Neural cell (in vitro differentiated cells): ENCODE measurements at regions not wholly inside any gene's neighbourhood (a gene's known extent, or its start where the extent isn't known, plus 50 kb on each side); places are given as distances from the start of the nearest gene placed in this dataset.

ENCODE experiments used
- H2AFZ ChIP-seq: fragments of 200-600, 300-800 bp; sonication (generic), shearing (Covaris generic); 2 replicates; pipeline ENCODE4 v1.6.0; 2014; ENCODE audit warnings: low read depth, mild to moderate bottlenecking, antibody characterized with exemption, low read length, moderate library complexity
- H3F3A ChIP-seq: fragments of 200-600 bp; shearing (Covaris generic); 2 replicates; pipeline ENCODE4 v1.6.1; 2016; ENCODE audit warnings: mild to moderate bottlenecking, moderate library complexity, mixed read lengths, antibody characterized with exemption, low read length; ENCODE audit not compliant: insufficient read depth, poor library complexity, severe bottlenecking
- H3K27ac ChIP-seq: fragments of 200-600, 300-800 bp; sonication (generic), shearing (Covaris generic); 2 replicates; pipeline ENCODE4 v1.5.1; 2014; ENCODE audit warnings: mild to moderate bottlenecking, low read length, moderate library complexity
- H3K27me3 ChIP-seq: fragments of 300-800, 200-600 bp; sonication (generic), shearing (Covaris generic); 2 replicates; pipeline ENCODE4 v1.6.0; 2014; ENCODE audit warnings: mild to moderate bottlenecking, low read depth, low read length, moderate library complexity; ENCODE audit not compliant: insufficient read depth
- H3K36me3 ChIP-seq: fragments of 300-800, 200-600 bp; sonication (generic), shearing (Covaris generic); 2 replicates; pipeline ENCODE4 v1.5.1; 2014; ENCODE audit warnings: mild to moderate bottlenecking, antibody characterized with exemption, low read length, moderate library complexity; ENCODE audit not compliant: insufficient read depth
- H3K4me2 ChIP-seq: fragments of 300-800, 200-600 bp; sonication (generic), shearing (Covaris generic); 2 replicates; pipeline ENCODE4 v1.6.0; 2014; ENCODE audit warnings: mild to moderate bottlenecking, low read length
- H3K4me3 ChIP-seq: fragments of 300-800, 200-600 bp; sonication (generic), shearing (Covaris generic); 2 replicates; pipeline ENCODE4 v1.5.1; 2014; ENCODE audit warnings: mild to moderate bottlenecking, low read length, moderate library complexity
- H3K79me2 ChIP-seq: fragments of 200-600 bp; shearing (Covaris generic); replicated peaks from 2 replicates; pipeline ENCODE4 v1.6.0; 2014; ENCODE audit warnings: mild to moderate bottlenecking, low read length, moderate library complexity; ENCODE audit not compliant: insufficient read depth
- H3K9ac ChIP-seq: fragments of 300-800, 200-600 bp; sonication (generic), shearing (Covaris generic); 2 replicates; pipeline ENCODE4 v1.6.1; 2016; ENCODE audit warnings: mild to moderate bottlenecking, low read length, mixed read lengths
- H3K9me2 ChIP-seq: fragments of 200-600 bp; shearing (Covaris generic); 2 replicates; pipeline ENCODE4 v1.6.1; 2016; ENCODE audit warnings: mild to moderate bottlenecking, low read length, mixed read lengths; ENCODE audit not compliant: insufficient read depth
- H3K9me3 ChIP-seq: fragments of 200-600, 300-800 bp; sonication (generic), shearing (Covaris generic); 2 replicates; pipeline ENCODE4 v1.6.1; 2016; ENCODE audit warnings: mild to moderate bottlenecking, mixed run types, low read length, moderate library complexity, mixed read lengths
- H4K20me1 ChIP-seq: fragments of 200-600 bp; shearing (Covaris generic); 2 replicates; pipeline ENCODE4 v1.6.1; 2016; ENCODE audit warnings: mild to moderate bottlenecking, mixed run types; ENCODE audit not compliant: insufficient read depth
- CTCF ChIP-seq: fragments of 450-650 bp; IDR thresholded peaks from 2 replicates; pipeline ENCODE4 v1.5.1; 2014; ENCODE audit warnings: antibody characterized with exemption, mild to moderate bottlenecking, moderate library complexity; ENCODE audit not compliant: poor library complexity, severe bottlenecking
- EP300 ChIP-seq: fragments of 450-650 bp; conservative IDR thresholded peaks from 2 replicates; pipeline ENCODE4 v1.6.1; 2014; ENCODE audit warnings: antibody characterized with exemption, mild to moderate bottlenecking, moderate library complexity; ENCODE audit not compliant: poor library complexity, severe bottlenecking
- EZH2 ChIP-seq: fragments of 200-600, 300-800 bp; shearing (Covaris generic), sonication (generic); IDR thresholded peaks from 2 replicates; pipeline ENCODE4 v1.6.1; 2014; ENCODE audit warnings: antibody characterized with exemption, low read length, borderline replicate concordance, mild to moderate bottlenecking; ENCODE audit not compliant: insufficient read depth, poor library complexity, severe bottlenecking
- MXI1 ChIP-seq: fragments of 450-650 bp; conservative IDR thresholded peaks from 2 replicates; pipeline ENCODE4 v1.6.1; 2014; ENCODE audit warnings: antibody characterized with exemption, mild to moderate bottlenecking; ENCODE audit not compliant: poor library complexity, severe bottlenecking
- POLR2AphosphoS5 ChIP-seq: IDR thresholded peaks from 2 replicates; pipeline ENCODE4 v1.6.1; 2012
- RAD21 ChIP-seq: fragments of 450-650 bp; conservative IDR thresholded peaks from 2 replicates; pipeline ENCODE4 v1.6.1; 2014; ENCODE audit warnings: antibody characterized with exemption, mild to moderate bottlenecking, moderate library complexity
- REST ChIP-seq: IDR thresholded peaks from 2 replicates; pipeline ENCODE4 v1.6.1; 2012; ENCODE audit warnings: borderline replicate concordance
- SMC3 ChIP-seq: fragments of 450-650 bp; conservative IDR thresholded peaks from 2 replicates; pipeline ENCODE4 v1.6.1; 2014; ENCODE audit warnings: antibody characterized with exemption, mild to moderate bottlenecking, moderate library complexity; ENCODE audit not compliant: poor library complexity
- TAF1 ChIP-seq: IDR thresholded peaks from 2 replicates; pipeline ENCODE4 v1.6.1; 2012; ENCODE audit warnings: low read depth

- no peaks in the 10 kb centered on the region for H3K27me3 ChIP-seq
- no peaks in the 10 kb centered on the region for H4K20me1 ChIP-seq
- H3F3A ChIP-seq: no peaks in the 10 kb centered on the region
- H3K9ac ChIP-seq: no peak overlapping the region
- H3K36me3 ChIP-seq: no peaks in the 10 kb centered on the region
- no peaks in the 10 kb centered on the region for H3K9me2 ChIP-seq
- no peak overlapping the region for H3K4me3 ChIP-seq
- no peak for TF ChIP-seq REST
- TF ChIP-seq CTCF: no peak
- TF ChIP-seq EP300: no peak
- no peak for TF ChIP-seq POLR2AphosphoS5
- TF ChIP-seq MXI1: no peak
- no peak for TF ChIP-seq RAD21
- TF ChIP-seq SMC3: no peak
- no peak for TF ChIP-seq EZH2
- no peak for TF ChIP-seq TAF1
- no peak overlapping the region for H2AFZ ChIP-seq
- H3K4me2 ChIP-seq: no peak overlapping the region
- H3K9me3 ChIP-seq: no peaks in the 10 kb centered on the region
- no peaks in the 10 kb centered on the region for H3K79me2 ChIP-seq
- H3K27ac ChIP-seq: no peak overlapping the region
Observed at GRCh38 chr16:51752438-51752995, 601.4 kb upstream of the SALL1 start.

GRCh38 chr16:51747329-51747728, 596.3 kb upstream of the SALL1 start:
- no peaks in the 10 kb centered on the region for H3K27me3 ChIP-seq

More at GRCh38 chr16:51747329-51747728, 596.3 kb upstream of the SALL1 start:
- Histone ChIP-seq H3K9ac (no peak overlapping the region), H3K27ac (no peak overlapping the region), H3K9me2 (no peaks in the 10 kb centered on the region), H3K79me2 (no peaks in the 10 kb centered on the region), H3K4me2 (no peak overlapping the region), H3K36me3 (no peaks in the 10 kb centered on the region), H3K9me3 (no peaks in the 10 kb centered on the region), H3K4me3 (no peak overlapping the region), H2AFZ (no peak overlapping the region), H4K20me1 (no peaks in the 10 kb centered on the region), H3F3A (no peaks in the 10 kb centered on the region)
- TF ChIP-seq RAD21: no peak
- no peak for TF ChIP-seq SMC3
- peak; percentile 60 for TF ChIP-seq EP300
- no peak for TF ChIP-seq POLR2AphosphoS5
- TF ChIP-seq MXI1: no peak
- TF ChIP-seq EZH2: no peak
